ENCODE measurements at regions not wholly inside any gene's neighbourhood (a gene's known extent, or its start where the extent isn't known, plus 50 kb on each side); places are given as distances from the start of the nearest gene placed in this dataset.
"Not testable (repeated sequence)": the region's sequence is repeated elsewhere in the genome, so short reads cannot be mapped to it uniquely, and the experiment has no call there.

DNA sequence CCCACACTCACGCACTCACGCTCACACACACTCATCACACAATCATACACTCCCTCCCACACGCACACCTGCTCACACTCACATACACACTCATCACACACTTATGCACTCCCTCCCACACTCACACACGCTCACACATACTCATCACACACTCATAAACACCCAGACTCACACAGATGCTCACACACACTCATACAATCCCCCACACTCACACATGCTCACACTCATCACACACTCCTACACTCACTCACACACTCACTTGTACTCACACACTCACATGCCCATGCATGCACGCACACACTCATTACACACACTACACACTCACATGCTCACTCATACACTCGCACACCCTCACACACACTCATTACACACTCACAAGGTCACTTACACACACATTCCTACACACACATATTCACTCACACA, 131.1 kb upstream of the PDE10A start:
- DNase-seq (ENCODE audit: low read depth, low spot score) = no peak

DNA sequence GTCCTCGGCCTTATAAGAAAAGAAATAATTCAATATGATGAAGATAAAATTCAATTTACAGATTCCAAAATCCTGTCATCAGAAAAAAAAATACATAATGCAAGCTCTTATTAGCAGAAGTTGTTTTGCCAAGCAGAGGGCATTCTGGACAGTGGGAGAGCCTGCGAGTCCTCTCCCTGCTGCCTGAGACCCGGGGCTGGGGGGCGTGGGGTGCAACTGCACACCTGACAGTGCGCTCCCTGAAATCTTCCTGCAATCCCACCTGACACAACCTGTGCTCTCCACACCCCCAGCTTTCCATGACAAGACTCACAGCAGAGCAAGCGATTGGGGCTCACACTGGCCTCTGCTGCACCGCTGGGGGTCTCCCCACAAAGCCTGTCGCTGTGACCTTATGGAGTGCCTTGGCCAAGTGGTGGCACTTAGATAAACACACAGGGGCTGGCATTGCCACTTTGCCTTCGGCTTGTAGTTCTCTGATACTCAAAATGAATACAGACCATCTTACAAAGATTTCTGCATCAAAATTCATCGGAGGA, 130.3 kb upstream of the PDE10A start:
- DNase-seq (ENCODE audit: low read depth, low spot score) = no peak

GRCh38 chr6:165791876-165792437, 128.9 kb upstream of the PDE10A start:
- no peak for DNase-seq (ENCODE audit: low read depth, low spot score)

GRCh38 chr6:165791306-165791705, 128.3 kb upstream of the PDE10A start:
- DNase-seq (ENCODE audit: low read depth, low spot score) = no peak

GRCh38 chr6:165782812-165783211, 119.8 kb upstream of the PDE10A start:
- DNase-seq (ENCODE audit: low read depth, low spot score) = no peak

DNA sequence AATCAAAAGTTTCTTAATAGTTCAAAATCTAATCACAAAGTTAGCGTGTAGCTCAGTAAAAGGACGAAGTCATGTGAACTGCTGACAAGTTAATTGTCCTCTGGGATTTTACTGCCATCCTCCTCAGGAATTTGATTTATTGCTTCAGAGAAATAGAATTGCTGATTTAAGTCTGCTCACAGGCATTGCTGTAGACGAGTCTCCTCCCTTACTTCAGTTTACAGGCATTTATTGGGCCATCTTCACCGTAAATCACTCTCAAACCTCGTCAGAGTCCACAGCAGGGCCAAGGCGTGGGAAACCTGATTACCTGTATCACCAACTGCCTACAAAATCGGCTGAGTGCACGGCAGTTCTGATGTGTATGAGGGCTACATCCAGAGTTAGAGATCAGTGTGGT, 119.1 kb upstream of the PDE10A start:
- no peak for DNase-seq (ENCODE audit: low read depth, low spot score)

DNA sequence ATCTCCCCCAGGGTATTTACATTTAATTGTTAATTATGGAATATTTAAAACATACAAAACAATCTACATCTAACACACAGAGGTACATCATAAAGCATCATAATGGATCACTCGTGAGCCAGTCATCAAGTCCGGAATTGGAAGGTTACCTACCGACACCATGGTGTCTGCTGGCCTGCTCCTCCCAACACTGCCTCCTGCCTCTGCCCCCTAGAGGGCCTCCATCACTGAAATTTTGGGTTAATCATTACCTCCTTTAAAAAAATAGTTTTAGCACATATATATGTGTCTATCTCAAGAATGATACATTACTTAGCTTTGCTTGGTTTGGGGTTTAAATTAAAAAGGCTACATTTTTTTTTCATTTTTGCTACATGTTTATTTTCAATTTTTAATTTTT, 114.6 kb upstream of the PDE10A start:
- no peak for DNase-seq (ENCODE audit: low read depth, low spot score)

- no peak for DNase-seq (ENCODE audit: low read depth, low spot score)
These were observed 113.7 kb upstream of the PDE10A start for GRCh38 chr6:165776691-165777090.

- no peak for DNase-seq (ENCODE audit: low read depth, low spot score)
These were observed 112.7 kb upstream of the PDE10A start for GRCh38 chr6:165775721-165776120.

DNA sequence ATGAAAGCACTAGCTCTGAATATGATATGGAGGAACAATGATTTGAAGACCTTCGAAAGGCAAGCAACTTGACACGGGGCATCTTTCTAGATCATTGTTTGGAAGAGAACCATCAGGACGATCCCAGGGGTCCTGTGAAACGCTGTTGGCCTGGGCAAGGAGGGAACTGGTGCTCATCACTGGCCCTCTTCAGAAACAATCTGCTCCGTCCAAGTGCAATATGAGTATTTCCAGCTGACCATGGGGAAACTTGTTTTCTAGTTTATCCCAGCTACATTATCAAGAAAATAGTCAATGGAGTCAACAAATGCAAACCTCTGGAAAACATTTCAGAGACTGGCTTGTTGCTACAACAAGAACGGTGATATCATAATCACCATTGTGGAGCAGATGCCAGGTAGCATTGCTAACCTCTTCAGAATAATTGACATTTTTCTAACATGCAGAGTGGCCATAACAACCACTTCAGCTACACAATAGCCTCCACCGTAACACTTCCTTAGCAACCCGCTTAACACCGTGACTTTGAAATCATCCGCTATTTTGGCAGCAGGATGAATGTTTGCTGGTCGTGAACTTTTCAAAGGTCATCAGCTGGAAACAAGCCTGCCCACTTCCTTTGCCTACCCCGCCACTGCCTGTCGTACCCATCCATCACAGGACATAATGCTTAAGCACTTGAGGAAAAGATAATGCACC, 112.0 kb upstream of the PDE10A start:
- DNase-seq (ENCODE audit: low read depth, low spot score) = peak; percentile 97

DNA sequence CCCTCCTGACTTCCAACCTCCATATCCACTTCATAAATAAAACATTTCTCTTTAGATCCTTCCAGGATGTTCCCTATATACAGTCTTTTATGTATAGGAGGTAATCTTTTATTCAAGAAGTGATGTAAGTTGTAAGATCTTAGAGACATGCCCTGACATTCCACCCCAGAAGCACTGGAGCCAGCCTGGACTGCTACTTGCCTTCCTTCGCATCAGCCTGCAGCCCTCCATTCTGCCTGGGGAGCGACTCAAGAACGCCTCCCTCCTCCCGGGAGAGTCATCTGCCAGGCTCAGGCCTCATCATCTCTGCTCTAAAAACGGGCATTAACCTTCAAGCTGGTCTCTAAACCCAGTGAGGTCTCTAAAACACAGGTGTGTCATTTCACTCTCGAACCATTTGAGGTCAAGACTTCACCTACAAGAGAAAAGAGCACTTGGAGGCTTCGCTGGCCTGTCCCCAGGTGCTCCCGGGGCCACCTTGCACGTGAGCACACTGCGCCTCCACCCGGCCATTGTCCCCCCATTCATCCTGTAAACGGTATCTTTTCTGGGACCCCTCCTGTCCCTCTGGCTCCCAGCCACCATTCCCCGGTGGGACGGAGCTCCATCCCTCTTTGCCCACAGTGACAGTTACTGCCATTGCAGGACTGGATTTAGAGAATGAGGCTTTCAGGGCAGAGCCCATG, 107.5 kb upstream of the PDE10A start:
- no peak for DNase-seq (ENCODE audit: low read depth, low spot score)

GRCh38 chr6:165769884-165770283, 106.8 kb upstream of the PDE10A start:
- DNase-seq (ENCODE audit: low read depth, low spot score) = no peak

GRCh38 chr6:165769401-165769800, 106.4 kb upstream of the PDE10A start:
- DNase-seq (ENCODE audit: low read depth, low spot score) = peak; percentile 26

DNA sequence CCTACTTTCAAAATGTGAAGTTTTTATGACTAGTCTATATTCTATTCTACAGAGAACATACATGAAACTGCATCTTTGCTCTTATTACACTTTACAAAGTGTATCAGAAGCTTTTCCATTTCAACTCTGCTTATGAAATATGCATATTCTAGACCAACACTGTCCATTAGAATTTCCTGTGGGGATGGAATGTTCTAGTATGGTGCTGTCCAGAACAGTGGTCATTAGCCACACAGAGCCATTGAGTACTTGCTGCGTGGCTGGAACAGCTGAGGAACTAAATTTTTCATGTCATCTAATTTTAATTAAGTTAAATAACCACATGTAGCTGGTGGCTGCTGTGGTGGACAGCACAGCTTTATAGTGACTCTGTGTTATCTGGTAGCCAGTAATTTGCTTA, 105.9 kb upstream of the PDE10A start:
- no peak for DNase-seq (ENCODE audit: low read depth, low spot score)

GRCh38 chr6:165767228-165767627, 104.2 kb upstream of the PDE10A start:
- DNase-seq (ENCODE audit: low read depth, low spot score) = no peak

- DNase-seq (ENCODE audit: low read depth, low spot score) = peak; percentile 91
These were observed 103.4 kb upstream of the PDE10A start for GRCh38 chr6:165766457-165766856.

DNA sequence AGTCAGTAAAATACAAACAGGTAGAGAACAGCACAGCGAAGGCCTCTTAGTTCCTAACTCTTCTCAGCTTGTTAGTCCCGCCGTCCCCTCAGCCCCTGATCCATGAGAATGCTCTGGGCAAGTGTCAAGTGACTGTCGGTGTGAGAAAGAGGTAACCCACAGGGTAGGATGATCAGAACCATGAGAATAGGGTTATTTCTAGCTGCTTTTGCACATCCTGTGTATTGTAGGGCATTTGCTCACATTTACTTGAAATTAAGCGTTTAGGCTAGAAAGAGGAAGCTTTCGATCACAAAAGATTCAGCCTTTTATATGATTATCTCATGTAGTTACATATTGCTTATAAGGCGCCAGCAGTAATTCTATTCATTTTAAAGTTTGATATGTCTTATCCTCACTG, 103.0 kb upstream of the PDE10A start:
- DNase-seq (ENCODE audit: low read depth, low spot score) = no peak

DNA sequence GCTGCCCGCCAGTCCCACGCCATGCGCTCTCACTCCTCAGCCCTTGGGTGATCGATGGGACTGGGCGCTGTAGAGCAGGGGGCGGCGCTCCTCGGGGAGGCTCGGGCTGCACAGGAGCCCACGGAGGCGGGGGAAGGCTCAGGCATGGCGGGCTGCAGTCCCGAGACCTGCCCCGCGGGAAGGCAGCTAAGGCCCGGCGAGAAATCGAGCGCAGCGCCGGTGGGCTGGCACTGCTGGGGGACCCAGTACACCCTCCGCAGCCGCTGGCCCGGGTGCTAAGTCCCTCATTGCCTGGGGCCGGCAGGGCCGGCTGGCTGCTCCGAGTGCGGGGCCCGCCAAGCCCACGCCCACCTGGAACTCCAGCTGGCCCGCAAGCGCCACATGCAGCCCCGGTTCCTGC, 102.2 kb upstream of the PDE10A start:
- DNase-seq (ENCODE audit: low read depth, low spot score) = not testable (repeated sequence)

- no peak for DNase-seq (ENCODE audit: low read depth, low spot score)
These were observed 99.8 kb upstream of the PDE10A start for GRCh38 chr6:165762876-165763275.

DNA sequence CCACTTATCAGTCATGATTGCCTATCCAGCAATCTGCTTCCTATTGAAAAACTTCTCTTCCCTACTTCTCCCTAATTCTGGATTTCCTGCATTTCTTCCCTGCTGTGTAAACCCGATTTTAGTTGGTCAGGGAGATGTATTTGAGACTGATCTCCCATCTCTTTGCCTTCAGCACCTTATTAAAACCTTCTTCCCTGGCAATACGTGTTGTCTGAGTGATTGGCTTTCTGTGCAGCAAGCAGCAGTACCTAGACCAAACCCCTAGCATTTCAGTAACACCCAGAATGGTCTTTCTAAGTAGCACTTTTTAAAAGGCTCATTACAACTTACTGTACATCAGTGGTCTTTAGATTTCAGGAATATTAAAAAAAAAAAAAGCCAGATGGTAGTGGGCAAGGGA, 99.1 kb upstream of the PDE10A start:
- DNase-seq (ENCODE audit: low read depth, low spot score) = no peak

- DNase-seq (ENCODE audit: low read depth, low spot score) = no peak
These were observed 97.8 kb upstream of the PDE10A start for GRCh38 chr6:165760803-165761185.

DNA sequence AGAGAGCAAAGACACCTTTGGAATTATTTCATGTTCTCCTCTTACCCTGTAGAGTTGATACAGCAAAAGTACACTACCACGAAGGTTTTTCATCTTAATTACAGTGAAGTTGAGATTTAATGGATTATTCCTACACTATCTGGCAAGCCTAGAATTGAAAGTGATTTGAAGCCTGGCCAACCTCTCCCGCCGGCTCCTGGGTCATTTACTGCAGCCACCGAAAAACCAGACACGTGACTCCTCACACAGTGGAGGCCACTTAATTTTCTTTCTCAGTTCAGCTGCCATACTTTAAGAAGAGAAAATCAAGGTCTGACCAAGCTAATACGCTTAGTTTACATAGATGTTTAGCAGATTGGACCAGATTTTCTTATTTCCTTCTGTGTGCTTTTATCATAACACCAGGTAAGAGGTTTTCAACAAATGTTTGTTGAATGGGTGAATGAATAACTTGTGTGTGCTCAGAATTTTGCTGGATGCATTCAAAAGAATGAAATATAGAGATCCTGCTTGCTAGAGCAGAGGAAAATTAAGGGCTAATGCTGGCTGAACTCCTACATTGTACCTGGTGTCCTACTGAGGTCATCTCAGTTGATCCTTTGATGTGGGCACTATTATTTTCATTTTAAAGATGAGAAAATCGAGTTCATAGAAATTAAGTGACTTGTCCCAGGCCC, 97.2 kb upstream of the PDE10A start:
- DNase-seq (ENCODE audit: low read depth, low spot score) = no peak
